K562 (cell line): ENCODE measurements at regions not wholly inside any gene's neighbourhood (a gene's known extent, or its start where the extent isn't known, plus 50 kb on each side); places are given as distances from the start of the nearest gene placed in this dataset.
A peak's percentile ranks its signal among the peaks of the same experiment; 100 is the strongest.

Source experiments
- ADNP ChIP-seq: fragments of 200-800 bp; sonication (Bioruptor generic); IDR thresholded peaks from 2 replicates; pipeline ENCODE4 v1.6.1; 2016; ENCODE audit warnings: missing genetic modification characterization, missing compliant biosample characterization
- HLTF ChIP-seq: fragments of 450-650 bp; IDR thresholded peaks from 2 replicates; pipeline ENCODE4 v1.6.1; 2016
- ZNF316 ChIP-seq: fragments of 450-650 bp; IDR thresholded peaks from 2 replicates; pipeline ENCODE4 v1.6.1; 2016
- TF ChIP-seq, protein P1 (sequence below), 2 experiments: fragments of 450-650 bp; formaldehyde crosslinking in 1 of 2; IDR thresholded peaks; 2 replicates each; pipeline versions ENCODE4 v1.4.0 to v1.6.1; 2014 to 2020; ENCODE audit warnings: mild to moderate bottlenecking in 2 of 2, borderline replicate concordance in 1 of 2, low read depth in 1 of 2
- TF ChIP-seq, protein P2 (sequence below), 3 experiments: fragments of 200-800 bp in 1 of 3; sonication (Bioruptor generic) in 1 of 3; sonication (generic) in 1 of 3; formaldehyde crosslinking in 1 of 3; IDR thresholded peaks; 2 replicates each; pipeline versions ENCODE4 v1.6.1 to v1.8.0; 2016 to 2022; ENCODE audit warnings: mild to moderate bottlenecking in 2 of 3, missing compliant biosample characterization in 2 of 3, missing genetic modification characterization in 2 of 3, missing genetic modification reagents in 1 of 3
- TF ChIP-seq, protein P3 (sequence below): IDR thresholded peaks from 3 replicates; pipeline ENCODE4 v1.6.1; 2011; ENCODE audit warnings: borderline replicate concordance, mild to moderate bottlenecking, moderate library complexity; ENCODE audit not compliant: insufficient read length; ENCODE audit errors: extremely low read depth
- TF ChIP-seq, protein P4 (sequence below): IDR thresholded peaks from 2 replicates; pipeline ENCODE4 v1.6.1; 2011; ENCODE audit warnings: borderline replicate concordance, low read depth, mild to moderate bottlenecking, moderate library complexity, low read length; ENCODE audit not compliant: insufficient read depth, poor library complexity, severe bottlenecking

DNA sequence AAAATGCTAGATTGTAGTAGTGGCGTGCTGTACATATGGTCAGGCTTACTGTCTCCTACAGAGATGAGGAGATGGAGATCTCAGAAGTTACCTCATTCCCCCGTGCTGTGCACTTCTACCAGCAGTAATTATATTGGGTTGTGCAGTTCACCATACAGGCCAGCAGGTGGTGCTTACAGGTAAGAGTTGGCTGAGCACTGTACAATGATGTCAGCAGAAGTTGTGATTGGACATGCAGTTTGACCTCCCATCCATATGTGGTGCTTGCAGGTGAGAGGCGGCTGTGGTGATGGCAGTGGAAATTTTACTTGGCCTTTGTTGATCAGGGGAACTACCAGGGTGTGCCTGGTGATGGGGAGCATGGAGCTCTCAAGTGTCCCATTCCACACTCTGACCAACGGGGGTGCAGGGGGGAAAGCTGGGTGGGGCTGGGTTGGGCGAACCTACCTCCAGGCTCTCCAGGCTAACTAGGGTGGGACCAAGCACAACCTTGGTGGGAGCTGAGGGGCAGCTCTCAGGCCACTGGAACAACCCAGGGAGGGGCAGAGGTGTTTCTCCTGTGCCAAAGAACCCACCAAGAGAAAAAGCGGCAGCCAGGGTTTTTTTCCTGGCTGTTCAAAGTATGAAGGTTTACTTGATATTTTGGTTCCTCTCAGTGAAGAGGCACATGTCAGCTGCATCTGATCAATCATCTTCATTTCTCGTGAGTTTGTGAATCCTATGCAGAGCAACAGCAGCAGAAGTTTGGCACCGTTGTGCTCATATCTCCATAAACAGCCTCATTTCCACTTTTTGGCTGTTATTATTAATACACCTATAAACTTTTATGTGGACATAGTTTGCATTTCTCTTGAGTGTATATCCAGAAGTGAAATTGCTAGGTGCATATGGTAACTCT lies 73.8 kb upstream of the FREM3 start (continued):
- TF ChIP-seq, protein P1, sequence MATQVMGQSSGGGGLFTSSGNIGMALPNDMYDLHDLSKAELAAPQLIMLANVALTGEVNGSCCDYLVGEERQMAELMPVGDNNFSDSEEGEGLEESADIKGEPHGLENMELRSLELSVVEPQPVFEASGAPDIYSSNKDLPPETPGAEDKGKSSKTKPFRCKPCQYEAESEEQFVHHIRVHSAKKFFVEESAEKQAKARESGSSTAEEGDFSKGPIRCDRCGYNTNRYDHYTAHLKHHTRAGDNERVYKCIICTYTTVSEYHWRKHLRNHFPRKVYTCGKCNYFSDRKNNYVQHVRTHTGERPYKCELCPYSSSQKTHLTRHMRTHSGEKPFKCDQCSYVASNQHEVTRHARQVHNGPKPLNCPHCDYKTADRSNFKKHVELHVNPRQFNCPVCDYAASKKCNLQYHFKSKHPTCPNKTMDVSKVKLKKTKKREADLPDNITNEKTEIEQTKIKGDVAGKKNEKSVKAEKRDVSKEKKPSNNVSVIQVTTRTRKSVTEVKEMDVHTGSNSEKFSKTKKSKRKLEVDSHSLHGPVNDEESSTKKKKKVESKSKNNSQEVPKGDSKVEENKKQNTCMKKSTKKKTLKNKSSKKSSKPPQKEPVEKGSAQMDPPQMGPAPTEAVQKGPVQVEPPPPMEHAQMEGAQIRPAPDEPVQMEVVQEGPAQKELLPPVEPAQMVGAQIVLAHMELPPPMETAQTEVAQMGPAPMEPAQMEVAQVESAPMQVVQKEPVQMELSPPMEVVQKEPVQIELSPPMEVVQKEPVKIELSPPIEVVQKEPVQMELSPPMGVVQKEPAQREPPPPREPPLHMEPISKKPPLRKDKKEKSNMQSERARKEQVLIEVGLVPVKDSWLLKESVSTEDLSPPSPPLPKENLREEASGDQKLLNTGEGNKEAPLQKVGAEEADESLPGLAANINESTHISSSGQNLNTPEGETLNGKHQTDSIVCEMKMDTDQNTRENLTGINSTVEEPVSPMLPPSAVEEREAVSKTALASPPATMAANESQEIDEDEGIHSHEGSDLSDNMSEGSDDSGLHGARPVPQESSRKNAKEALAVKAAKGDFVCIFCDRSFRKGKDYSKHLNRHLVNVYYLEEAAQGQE (IDR thresholded peaks at IDR 0.05; ENCODE audit: borderline replicate concordance), result peak; percentile 95
- TF ChIP-seq, protein P1 (CRISPR knock-in tag; IDR thresholded peaks at IDR 0.05; ENCODE audit: low read depth), result no peak
- TF ChIP-seq ZNF316 (peak; percentile 77), HLTF (no peak), ADNP (tag) (0 out of 2 replicates have a peak, but pooled peaks have one; percentile 39)
- TF ChIP-seq, protein P2, sequence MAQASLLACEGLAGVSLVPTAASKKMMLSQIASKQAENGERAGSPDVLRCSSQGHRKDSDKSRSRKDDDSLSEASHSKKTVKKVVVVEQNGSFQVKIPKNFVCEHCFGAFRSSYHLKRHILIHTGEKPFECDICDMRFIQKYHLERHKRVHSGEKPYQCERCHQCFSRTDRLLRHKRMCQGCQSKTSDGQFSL (CRISPR knock-in tag; IDR thresholded peaks at IDR 0.05), result no peak
- TF ChIP-seq, protein P2 (tag; IDR thresholded peaks at IDR 0.05), result no peak
- TF ChIP-seq, protein P3, sequence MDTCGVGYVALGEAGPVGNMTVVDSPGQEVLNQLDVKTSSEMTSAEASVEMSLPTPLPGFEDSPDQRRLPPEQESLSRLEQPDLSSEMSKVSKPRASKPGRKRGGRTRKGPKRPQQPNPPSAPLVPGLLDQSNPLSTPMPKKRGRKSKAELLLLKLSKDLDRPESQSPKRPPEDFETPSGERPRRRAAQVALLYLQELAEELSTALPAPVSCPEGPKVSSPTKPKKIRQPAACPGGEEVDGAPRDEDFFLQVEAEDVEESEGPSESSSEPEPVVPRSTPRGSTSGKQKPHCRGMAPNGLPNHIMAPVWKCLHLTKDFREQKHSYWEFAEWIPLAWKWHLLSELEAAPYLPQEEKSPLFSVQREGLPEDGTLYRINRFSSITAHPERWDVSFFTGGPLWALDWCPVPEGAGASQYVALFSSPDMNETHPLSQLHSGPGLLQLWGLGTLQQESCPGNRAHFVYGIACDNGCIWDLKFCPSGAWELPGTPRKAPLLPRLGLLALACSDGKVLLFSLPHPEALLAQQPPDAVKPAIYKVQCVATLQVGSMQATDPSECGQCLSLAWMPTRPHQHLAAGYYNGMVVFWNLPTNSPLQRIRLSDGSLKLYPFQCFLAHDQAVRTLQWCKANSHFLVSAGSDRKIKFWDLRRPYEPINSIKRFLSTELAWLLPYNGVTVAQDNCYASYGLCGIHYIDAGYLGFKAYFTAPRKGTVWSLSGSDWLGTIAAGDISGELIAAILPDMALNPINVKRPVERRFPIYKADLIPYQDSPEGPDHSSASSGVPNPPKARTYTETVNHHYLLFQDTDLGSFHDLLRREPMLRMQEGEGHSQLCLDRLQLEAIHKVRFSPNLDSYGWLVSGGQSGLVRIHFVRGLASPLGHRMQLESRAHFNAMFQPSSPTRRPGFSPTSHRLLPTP, result no peak
- TF ChIP-seq, protein P4, sequence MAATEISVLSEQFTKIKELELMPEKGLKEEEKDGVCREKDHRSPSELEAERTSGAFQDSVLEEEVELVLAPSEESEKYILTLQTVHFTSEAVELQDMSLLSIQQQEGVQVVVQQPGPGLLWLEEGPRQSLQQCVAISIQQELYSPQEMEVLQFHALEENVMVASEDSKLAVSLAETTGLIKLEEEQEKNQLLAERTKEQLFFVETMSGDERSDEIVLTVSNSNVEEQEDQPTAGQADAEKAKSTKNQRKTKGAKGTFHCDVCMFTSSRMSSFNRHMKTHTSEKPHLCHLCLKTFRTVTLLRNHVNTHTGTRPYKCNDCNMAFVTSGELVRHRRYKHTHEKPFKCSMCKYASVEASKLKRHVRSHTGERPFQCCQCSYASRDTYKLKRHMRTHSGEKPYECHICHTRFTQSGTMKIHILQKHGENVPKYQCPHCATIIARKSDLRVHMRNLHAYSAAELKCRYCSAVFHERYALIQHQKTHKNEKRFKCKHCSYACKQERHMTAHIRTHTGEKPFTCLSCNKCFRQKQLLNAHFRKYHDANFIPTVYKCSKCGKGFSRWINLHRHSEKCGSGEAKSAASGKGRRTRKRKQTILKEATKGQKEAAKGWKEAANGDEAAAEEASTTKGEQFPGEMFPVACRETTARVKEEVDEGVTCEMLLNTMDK, result no peak
